HL-60 (cell line): ENCODE measurements at regions not wholly inside any gene's neighbourhood (a gene's known extent, or its start where the extent isn't known, plus 50 kb on each side); places are given as distances from the start of the nearest gene placed in this dataset.

Source experiments
- DNase-seq, 2 experiments: peaks; one replicate each; pipeline ENCODE4 v3.0.0-alpha.2; 2010 to 2020; ENCODE audit warnings: low read depth in 1 of 2, low spot score in 1 of 2
- H3K27ac ChIP-seq: fragments of 250-450 bp; sonication (Bioruptor Pico); replicated peaks from 2 replicates; pipeline ENCODE4 v1.5.1; 2020; ENCODE audit warnings: mild to moderate bottlenecking, moderate library complexity
- H3K27me3 ChIP-seq: fragments of 250-450 bp; sonication (Bioruptor Pico); 2 replicates; pipeline ENCODE4 v1.5.1; 2021; ENCODE audit warnings: mild to moderate bottlenecking, moderate library complexity; ENCODE audit not compliant: insufficient read depth, poor library complexity, severe bottlenecking
- H3K4me3 ChIP-seq: replicated peaks from 2 replicates; pipeline ENCODE4 v1.5.1; 2011; ENCODE audit warnings: mild to moderate bottlenecking, control low read depth, low read length; ENCODE audit not compliant: insufficient read depth
- CTCF ChIP-seq: IDR thresholded peaks from one replicate; pipeline ENCODE4 v1.5.1; 2011; ENCODE audit warnings: low read length, control low read depth, inconsistent platforms; ENCODE audit not compliant: insufficient read depth
- GABPA ChIP-seq: IDR thresholded peaks from 2 replicates; pipeline ENCODE4 v1.6.1; 2012; ENCODE audit warnings: low read depth
- POLR2AphosphoS5 ChIP-seq: IDR thresholded peaks from 2 replicates; pipeline ENCODE4 v1.6.1; 2012; ENCODE audit warnings: low read depth
- REST ChIP-seq: IDR thresholded peaks from 2 replicates; pipeline ENCODE4 v1.6.1; 2012; ENCODE audit warnings: low read depth; ENCODE audit not compliant: insufficient replicate concordance
- SPI1 ChIP-seq: IDR thresholded peaks from 2 replicates; pipeline ENCODE4 v1.6.1; 2012; ENCODE audit warnings: low read depth, mild to moderate bottlenecking, borderline replicate concordance

GRCh38 chr12:93170928-93171327 lies 206.8 kb upstream of the NUDT4 start:
- no peaks in the 10 kb centered on the region for H3K27me3 ChIP-seq
- TF ChIP-seq SPI1 (no peak), REST (no peak), GABPA (no peak), CTCF (no peak), POLR2AphosphoS5 (no peak)
- H3K4me3 ChIP-seq = no peak overlapping the region
- DNase-seq = no peak
- no peak overlapping the region for H3K27ac ChIP-seq

GRCh38 chr12:93173178-93173957 lies 204.4 kb upstream of the NUDT4 start:
- Histone ChIP-seq H3K4me3 (no peak overlapping the region), H3K27ac (no peak overlapping the region), H3K27me3 (no peaks in the 10 kb centered on the region)
- no peak for TF ChIP-seq POLR2AphosphoS5
- DNase-seq = no peak

- no peak overlapping the region for H3K4me3 ChIP-seq
- TF ChIP-seq GABPA = no peak
- TF ChIP-seq REST = no peak
- TF ChIP-seq POLR2AphosphoS5 = no peak
- no peak for TF ChIP-seq CTCF
- TF ChIP-seq SPI1 = no peak
- no peaks in the 10 kb centered on the region for H3K27me3 ChIP-seq
- no peak overlapping the region for H3K27ac ChIP-seq
- no peak for DNase-seq
These were observed 203.7 kb upstream of the NUDT4 start for GRCh38 chr12:93174048-93174447.

GRCh38 chr12:93174473-93174872 lies 203.3 kb upstream of the NUDT4 start:
- TF ChIP-seq GABPA (no peak), POLR2AphosphoS5 (no peak), REST (no peak), SPI1 (no peak), CTCF (no peak)
- no peaks in the 10 kb centered on the region for H3K27me3 ChIP-seq
- peak in 1 of 2 experiments; percentile 38 for DNase-seq
- H3K27ac ChIP-seq = no peak overlapping the region
- H3K4me3 ChIP-seq = no peak overlapping the region
